Heart left ventricle (tissue), 16 donors: ENCODE measurements at regions not wholly inside any gene's neighbourhood (a gene's known extent, or its start where the extent isn't known, plus 50 kb on each side); places are given as distances from the start of the nearest gene placed in this dataset.

Experiments
- ATAC-seq, 4 donors: fragments of 200-7000 bp; cut with Tn5 transposase; one replicate each; pipeline ENCODE4 v1.9.1; 2020 to 2022; ENCODE audit warnings: moderate library complexity in 4 of 4, mild to moderate bottlenecking in 3 of 4, moderate number of reproducible peaks in 1 of 4
- DNase-seq, 5 donors: peaks; one replicate each; pipeline ENCODE4 v3.0.0-alpha.2; 2020
- H3K27ac ChIP-seq, 12 donors: fragments of 200-600 bp; sonication (generic) in 4 of 12; one replicate each; pipeline versions ENCODE4 v1.5.0 to v1.8.0; 2016 to 2022; ENCODE audit warnings: mild to moderate bottlenecking in 2 of 12
- H3K27me3 ChIP-seq, 9 donors: fragments of 200-600 bp; sonication (generic) in 2 of 9; one replicate each; pipeline versions ENCODE4 v1.5.1 to v1.8.0; 2016 to 2022; ENCODE audit warnings: mild to moderate bottlenecking in 3 of 9
- H3K36me3 ChIP-seq, 9 donors: fragments of 200-600 bp; sonication (generic) in 2 of 9; one replicate each; pipeline versions ENCODE4 v1.5.0 to v1.8.0; 2018 to 2022; ENCODE audit warnings: mild to moderate bottlenecking in 2 of 9
- H3K4me1 ChIP-seq, 12 donors: fragments of 200-600 bp; sonication (generic) in 4 of 12; one replicate each; pipeline versions ENCODE4 v1.5.0 to v1.8.0; 2016 to 2022; ENCODE audit warnings: mild to moderate bottlenecking in 3 of 12
- H3K4me3 ChIP-seq, 12 donors: fragments of 200-600 bp; sonication (generic) in 4 of 12; one replicate each; pipeline versions ENCODE4 v1.5.0 to v1.8.0; 2017 to 2022; ENCODE audit warnings: mild to moderate bottlenecking in 9 of 12, moderate library complexity in 4 of 12
- H3K9me3 ChIP-seq, 12 donors: fragments of 200-600 bp; sonication (generic) in 4 of 12; one replicate each; pipeline versions ENCODE4 v1.5.0 to v1.8.0; 2016 to 2022; ENCODE audit warnings: mild to moderate bottlenecking in 1 of 12
- CTCF ChIP-seq, 12 donors: fragments of 200-600 bp; sonication (generic) in 4 of 12; IDR thresholded peaks; one replicate each; pipeline versions ENCODE4 v1.5.0 to v1.8.0; 2018 to 2022; ENCODE audit warnings: antibody characterized with exemption in 12 of 12, mild to moderate bottlenecking in 5 of 12
- POLR2A ChIP-seq, 2 donors: fragments of 450-650 bp; IDR thresholded peaks; one replicate each; pipeline ENCODE4 v1.6.1; 2017; ENCODE audit warnings: antibody characterized with exemption in 2 of 2, mild to moderate bottlenecking in 2 of 2, moderate library complexity in 2 of 2
- WGBS, 4 donors: extraction: QIAGEN DNeasy Blood & Tissue Kit in 2 of 4; methylation state at CpG; one replicate each; pipeline versions ENCODE4 v1.1.5 to v1.1.7; 2013 to 2018; 5-methylcytosine and 5-hydroxymethylcytosine counted together
- intact Hi-C, 10 donors: fragments of 100-400 bp; cut with DNase I; formaldehyde crosslinking; loops; one replicate each; pipeline versions ENCODE4 v1.11.1 to v1.14.2; 2022
- donor health status: ischemic (EF 13 %, LVEDD 7.1; RV severe dilation, severe dysfunction).
- donor health status: healthy with polysubstance abuse.
- donor health status: DM: no; HTN: yes; CAD: no.
- donor health status: DM: no; HTN: no; CAD: no.
- donor health status: ischemic (EF 25% LVEDD 6.9; RV normal size, moderate dysfunction).
- donor health status: ischemic (EF 25% LVEDD 5.7; RV mildly dilated, moderate dysfunction).
- donor health status: healthy.
- donor health status: DM: yes; HTN: yes; CAD: no.
- donor health status: ischemic (EF 35%, LVEDD 5.7; RV mildly dilated, moderate dysfunction).
- donor health status: nonischemic (EF 11% LVEDD 7.7; RV severe dilation, severe dysfunction).
- donor health status: DM: yes; HTN: yes; CAD: no.
- donor health status: PGD.
- donor health status: ischemic (EF 29% LVEDD 5.4; RV normal size, mild dysfunction).
- donor health status: nonischemic (EF 23%, LVEDD 6.1; RV moderate dilation, normal function).

DNA sequence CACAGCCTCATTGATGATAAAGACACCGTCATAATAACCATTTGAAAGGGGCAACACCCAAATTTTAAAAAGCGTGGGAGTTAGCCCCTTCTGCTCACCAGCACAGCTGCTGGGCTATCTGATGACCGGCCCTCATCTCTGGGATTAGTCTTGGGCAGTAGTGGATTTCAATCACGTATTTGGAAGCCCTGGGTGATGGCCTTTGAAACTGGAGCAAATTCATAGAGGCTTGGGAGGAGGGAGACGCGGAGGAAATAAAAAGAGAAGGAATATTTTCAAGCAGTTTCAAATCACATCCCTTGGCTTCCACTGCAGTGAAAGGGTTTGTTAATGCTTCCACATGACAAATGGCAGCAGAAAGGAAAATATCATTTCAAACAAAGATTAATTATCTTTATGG lies 357.8 kb downstream of the ZNF516 start:
- Histone ChIP-seq H3K4me1 (no peaks in the 10 kb centered on the region), H3K27me3 (peaks cover 0 to 6% (median 0%) of the 10 kb centered on the region in 9 donors), H3K36me3 (no peaks in the 10 kb centered on the region), H3K4me3 (no peak overlapping the region), H3K9me3 (peaks cover 0 to 5% (median 0%) of the 10 kb centered on the region in 12 donors), H3K27ac (no peak overlapping the region)
- WGBS, 4 donors = 77 to 84% (median 79%) methylated on average over 6 of the region's 6 CpGs
- ATAC-seq (no peak), DNase-seq (no peak)
- intact Hi-C loops = no loop called here
- TF ChIP-seq POLR2A (IDR thresholded peaks at IDR 0.05) = no peak
- TF ChIP-seq CTCF (IDR thresholded peaks at IDR 0.05) = no peak

DNA sequence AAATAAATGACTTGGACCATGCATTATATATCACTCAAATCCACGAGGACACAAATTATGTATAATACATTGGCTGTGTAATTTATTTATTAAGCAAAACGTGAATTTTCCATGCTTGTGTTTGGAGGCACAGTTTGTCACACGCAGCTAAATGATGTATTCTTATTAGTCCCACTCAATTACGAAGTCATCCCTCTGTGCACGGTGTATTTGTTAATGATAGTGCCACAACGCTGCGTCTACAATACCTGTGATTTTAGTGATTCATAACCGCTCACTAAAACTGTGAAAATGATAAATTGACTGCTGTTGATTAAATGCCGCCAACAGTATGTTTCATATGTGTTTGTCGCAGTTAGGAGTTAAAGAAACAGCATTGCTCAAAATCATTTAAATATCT lies 358.3 kb downstream of the ZNF516 start:
- DNase-seq (no peak), ATAC-seq (no peak)
- peaks cover 0 to 5% (median 0%) of the 10 kb centered on the region in 12 donors for H3K9me3 ChIP-seq
- H3K27ac ChIP-seq = no peak overlapping the region
- intact Hi-C loops = no loop called here
- H3K27me3 ChIP-seq = peaks cover 0 to 6% (median 0%) of the 10 kb centered on the region in 9 donors
- H3K4me3 ChIP-seq = no peak overlapping the region
- H3K36me3 ChIP-seq = no peaks in the 10 kb centered on the region
- 83 to 87% (median 86%) methylated on average over 10 of the region's 10 CpGs for WGBS, 4 donors
- TF ChIP-seq POLR2A (IDR thresholded peaks at IDR 0.05) (no peak), CTCF (IDR thresholded peaks at IDR 0.05) (no peak)
- H3K4me1 ChIP-seq = no peaks in the 10 kb centered on the region

DNA sequence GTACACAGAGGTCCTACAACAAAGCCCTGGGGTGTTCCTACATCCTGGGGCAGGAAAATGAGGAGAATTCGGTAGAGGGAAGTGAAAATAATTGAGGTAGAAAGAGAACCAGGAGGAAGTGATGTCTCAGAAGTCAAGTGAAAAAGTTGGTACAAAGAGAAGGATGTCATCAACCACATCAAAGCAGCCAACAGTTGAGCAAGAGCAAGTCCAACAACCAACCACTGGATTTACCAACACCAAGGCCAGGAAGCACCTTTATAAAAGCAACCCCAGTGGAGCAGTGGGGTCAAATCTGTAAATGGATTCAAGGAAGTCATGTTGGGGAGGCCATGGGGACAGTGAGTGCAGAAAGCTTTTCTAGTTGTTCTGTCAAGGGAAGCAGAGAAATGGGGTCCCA lies 360.4 kb downstream of the ZNF516 start:
- TF ChIP-seq POLR2A (IDR thresholded peaks at IDR 0.05) (no peak), CTCF (IDR thresholded peaks at IDR 0.05) (no peak)
- Histone ChIP-seq H3K4me1 (no peaks in the 10 kb centered on the region), H3K9me3 (peaks cover 0 to 5% (median 0%) of the 10 kb centered on the region in 12 donors), H3K4me3 (no peak overlapping the region), H3K27me3 (peaks cover 0 to 6% (median 0%) of the 10 kb centered on the region in 9 donors), H3K36me3 (no peaks in the 10 kb centered on the region), H3K27ac (no peak overlapping the region)
- ATAC-seq = no peak
- 46 to 57% (median 55%) methylated on average over 1 of the region's 1 CpG for WGBS, 4 donors
- intact Hi-C loops = no loop called here
- DNase-seq = no peak

GRCh38 chr18:76133873-76134272 lies 361.2 kb downstream of the ZNF516 start:
- intact Hi-C loops = no loop called here
- DNase-seq (no peak), ATAC-seq (no peak)
- peaks cover 0 to 5% (median 0%) of the 10 kb centered on the region in 9 donors for H3K27me3 ChIP-seq
- H3K4me1 ChIP-seq = no peaks in the 10 kb centered on the region
- TF ChIP-seq POLR2A (IDR thresholded peaks at IDR 0.05) (no peak), CTCF (IDR thresholded peaks at IDR 0.05) (no peak)
- no peak overlapping the region for H3K27ac ChIP-seq
- whole genome bisulfite sequencing, 4 donors = 77 to 88% (median 84%) methylated on average over 1 of the region's 1 CpG
- H3K9me3 ChIP-seq = peaks cover 0 to 5% (median 0%) of the 10 kb centered on the region in 12 donors
- H3K36me3 ChIP-seq = no peaks in the 10 kb centered on the region
- H3K4me3 ChIP-seq = no peak overlapping the region
